CD4-positive, alpha-beta memory T cell (primary cell): ENCODE measurements at regions not wholly inside any gene's neighbourhood (a gene's known extent, or its start where the extent isn't known, plus 50 kb on each side); places are given as distances from the start of the nearest gene placed in this dataset.
"Not testable (repeated sequence)": the region's sequence is repeated elsewhere in the genome, so short reads cannot be mapped to it uniquely, and the experiment has no call there.

ENCODE experiments used
- CTCF ChIA-PET: fragments of 350-600 bp; sonication (Branson Sonifier 250); formaldehyde crosslinking; loops from one replicate; lab custom pipeline; 2021; ENCODE audit warnings: inconsistent platforms; ENCODE audit not compliant: partially characterized antibody; lab: Charles Lee
- POLR2A ChIA-PET: fragments of 350-600 bp; sonication (Branson Sonifier 250); formaldehyde crosslinking; loops from one replicate; lab custom pipeline; 2021; ENCODE audit not compliant: partially characterized antibody; lab: Charles Lee
- DNase-seq, 5 donors: peaks; one replicate each; pipeline versions ENCODE4 v3.0.0 to v3.0.0-alpha.2; 2020 to 2022; ENCODE audit warnings: mixed read lengths in 1 of 5
- H3K27ac ChIP-seq: one replicate; pipeline ENCODE4 v1.7.0; 2013; ENCODE audit warnings: low read depth, low read length
- H3K27me3 ChIP-seq: 2 replicates; pipeline ENCODE4 v1.7.0; 2013; ENCODE audit warnings: mild to moderate bottlenecking, low read length, moderate library complexity; ENCODE audit not compliant: insufficient read depth
- H3K36me3 ChIP-seq: 2 replicates; pipeline ENCODE4 v1.7.0; 2013; ENCODE audit warnings: mild to moderate bottlenecking, low read length, moderate library complexity; ENCODE audit not compliant: insufficient read depth
- H3K4me1 ChIP-seq: 2 replicates; pipeline ENCODE4 v1.7.0; 2013; ENCODE audit warnings: mild to moderate bottlenecking, low read length, moderate library complexity; ENCODE audit not compliant: insufficient read depth
- H3K4me3 ChIP-seq, 2 donors: one replicate each; pipeline ENCODE4 v1.7.0; 2013; ENCODE audit warnings: low read length in 2 of 2, mild to moderate bottlenecking in 1 of 2
- H3K9me3 ChIP-seq, 2 donors: one replicate each; pipeline ENCODE4 v1.7.0; 2013; ENCODE audit warnings: low read length in 2 of 2, control low read depth in 1 of 2; ENCODE audit not compliant: control insufficient read depth in 1 of 2
- H3K27ac Mint-ChIP-seq, 7 donors: one replicate each; pipeline ENCODE4 v1.8.0; 2020 to 2021; ENCODE audit warnings: mixed read lengths in 7 of 7, mild to moderate bottlenecking in 6 of 7, inconsistent platforms in 3 of 7, moderate library complexity in 3 of 7
- H3K27me3 Mint-ChIP-seq, 2 donors: one replicate each; pipeline ENCODE4 v1.8.0; 2020 to 2021; ENCODE audit warnings: mixed read lengths in 2 of 2
- H3K36me3 Mint-ChIP-seq, 2 donors: one replicate each; pipeline ENCODE4 v1.8.0; 2020 to 2021; ENCODE audit warnings: mixed read lengths in 2 of 2, inconsistent platforms in 1 of 2, mild to moderate bottlenecking in 1 of 2
- H3K4me1 Mint-ChIP-seq, 4 donors: one replicate each; pipeline ENCODE4 v1.8.0; 2020 to 2021; ENCODE audit warnings: mixed read lengths in 4 of 4, mild to moderate bottlenecking in 1 of 4
- H3K4me3 Mint-ChIP-seq, 8 donors: one replicate each; pipeline ENCODE4 v1.8.0; 2020 to 2021; ENCODE audit warnings: mixed read lengths in 8 of 8, mild to moderate bottlenecking in 7 of 8, moderate library complexity in 6 of 8, inconsistent platforms in 3 of 8
- H3K9me3 Mint-ChIP-seq, 8 donors: one replicate each; pipeline ENCODE4 v1.8.0; 2020 to 2021; ENCODE audit warnings: mixed read lengths in 8 of 8, mild to moderate bottlenecking in 5 of 8, inconsistent platforms in 3 of 8, moderate library complexity in 1 of 8
- intact Hi-C: fragments of 100-400 bp; cut with micrococcal nuclease; formaldehyde crosslinking; loops from one replicate; pipeline ENCODE4 v1.15.1; 2023

DNA sequence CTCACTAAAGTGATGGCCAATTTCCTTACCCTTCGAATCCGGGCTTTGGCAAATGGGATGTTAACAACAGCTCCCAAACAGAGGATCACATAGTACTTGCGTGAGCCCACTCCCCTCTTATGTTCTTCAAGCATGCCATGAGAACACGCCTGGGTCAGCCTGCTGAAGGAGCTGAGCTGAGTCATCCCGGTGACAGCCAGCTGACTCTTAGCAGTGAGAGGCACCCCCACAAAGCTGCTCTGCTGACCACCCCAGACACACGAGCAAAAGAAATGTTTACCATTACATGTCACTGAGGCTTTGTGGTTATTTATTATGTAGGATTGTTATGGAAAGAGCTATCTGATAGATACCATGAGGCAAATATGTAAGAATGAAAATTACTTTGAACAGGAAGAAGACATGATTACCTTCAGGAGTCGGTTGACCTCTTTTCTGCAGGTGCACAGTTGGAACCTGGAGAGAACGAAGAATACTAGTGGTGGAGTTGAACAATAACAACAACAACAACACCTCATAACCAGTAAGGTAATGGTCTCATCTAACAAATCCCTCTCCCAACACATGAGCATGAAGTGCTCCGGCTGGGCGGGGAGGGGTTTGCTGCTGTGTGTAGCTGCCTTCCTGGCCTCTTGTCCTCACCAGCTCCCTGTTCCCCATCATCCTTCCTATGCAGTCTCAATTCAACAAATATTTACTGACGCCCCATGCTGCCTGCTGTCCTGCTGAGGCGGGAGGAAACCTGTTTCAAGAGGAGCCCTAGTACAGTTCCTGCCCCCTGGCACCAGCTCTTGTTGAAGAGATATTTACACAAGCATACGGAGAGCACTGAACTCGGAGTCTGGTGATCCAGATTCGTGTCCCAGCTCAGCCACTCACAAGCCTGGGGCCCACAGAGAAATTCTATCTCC, 69.4 kb upstream of the LHFPL2 start:
- Mint-ChIP-seq H3K4me3 (no peak overlapping the region), H3K27ac (no peak overlapping the region), H3K9me3 (peaks cover 0 to 3% (median 0%) of the 10 kb centered on the region in 8 donors), H3K36me3 (no peaks in the 10 kb centered on the region), H3K4me1 (no peaks in the 10 kb centered on the region), H3K27me3 (peaks cover 0 to 8% of the 10 kb centered on the region in 2 donors)
- no peaks in the 10 kb centered on the region for H3K4me1 ChIP-seq
- CTCF ChIA-PET = no interaction called here
- no peaks in the 10 kb centered on the region for H3K9me3 ChIP-seq
- POLR2A ChIA-PET = no interaction called here
- no peak overlapping the region for H3K27ac ChIP-seq
- H3K4me3 ChIP-seq = no peak overlapping the region
- H3K36me3 ChIP-seq = no peaks in the 10 kb centered on the region
- no peaks in the 10 kb centered on the region for H3K27me3 ChIP-seq
- intact Hi-C loops = no loop called here
- DNase-seq = no peak

DNA sequence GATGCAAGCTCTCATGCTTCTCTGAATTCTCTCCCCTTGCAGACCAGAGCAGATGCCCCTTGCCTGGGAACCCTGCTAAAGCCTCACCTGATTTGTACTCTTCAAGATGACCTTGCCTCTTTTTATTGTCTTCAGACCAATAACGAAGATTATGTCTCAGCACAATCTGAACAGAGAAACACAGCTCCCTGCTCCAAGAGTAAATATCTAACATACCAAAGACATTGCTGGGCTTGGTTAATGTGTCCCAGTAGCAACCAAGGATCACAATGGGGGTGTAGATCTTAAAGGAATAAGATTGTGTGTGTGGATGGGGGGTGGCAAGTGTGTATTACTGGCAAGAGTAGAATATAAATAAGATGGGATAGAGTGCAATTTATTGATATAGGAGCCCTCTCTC, 67.6 kb upstream of the LHFPL2 start:
- Histone ChIP-seq H3K36me3 (no peaks in the 10 kb centered on the region), H3K9me3 (no peaks in the 10 kb centered on the region), H3K27me3 (no peaks in the 10 kb centered on the region), H3K4me3 (no peak overlapping the region), H3K4me1 (no peaks in the 10 kb centered on the region), H3K27ac (no peak overlapping the region)
- ChIA-PET POLR2A (no interaction called here), CTCF (no interaction called here)
- Mint-ChIP-seq H3K36me3 (no peaks in the 10 kb centered on the region), H3K4me3 (no peak overlapping the region), H3K9me3 (peaks cover 0 to 3% (median 0%) of the 10 kb centered on the region in 8 donors), H3K27ac (no peak overlapping the region), H3K4me1 (no peaks in the 10 kb centered on the region), H3K27me3 (peaks cover 3 to 10% of the 10 kb centered on the region in 2 donors)
- DNase-seq = no peak
- intact Hi-C loops = no loop called here

DNA sequence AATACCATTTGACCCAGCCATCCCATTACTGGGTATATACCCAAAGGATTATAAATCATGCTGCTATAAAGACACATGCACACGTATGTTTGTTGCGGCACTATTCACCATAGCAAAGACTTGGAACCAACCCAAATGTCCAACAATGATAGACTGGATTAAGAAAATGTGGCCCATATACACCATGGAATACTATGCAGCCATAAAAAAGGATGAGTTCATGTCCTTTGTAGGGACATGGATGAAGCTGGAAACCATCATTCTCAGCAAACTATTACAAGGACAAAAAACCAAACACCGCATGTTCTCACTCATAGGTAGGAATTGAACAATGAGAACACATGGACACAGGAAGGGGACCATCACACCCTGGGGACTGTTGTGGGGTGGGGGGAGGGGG, 66.8 kb upstream of the LHFPL2 start:
- DNase-seq, POLR2A ChIA-PET, H3K4me1 ChIP-seq, H3K36me3 ChIP-seq, H3K27me3 ChIP-seq, H3K4me3 Mint-ChIP-seq, intact Hi-C loops, H3K9me3 ChIP-seq, H3K9me3 Mint-ChIP-seq, H3K4me3 ChIP-seq, H3K27ac ChIP-seq, CTCF ChIA-PET, H3K4me1 Mint-ChIP-seq, H3K27ac Mint-ChIP-seq, H3K36me3 Mint-ChIP-seq: not testable (repeated sequence)
- peaks cover 3 to 13% of the 10 kb centered on the region in 2 donors for H3K27me3 Mint-ChIP-seq

DNA sequence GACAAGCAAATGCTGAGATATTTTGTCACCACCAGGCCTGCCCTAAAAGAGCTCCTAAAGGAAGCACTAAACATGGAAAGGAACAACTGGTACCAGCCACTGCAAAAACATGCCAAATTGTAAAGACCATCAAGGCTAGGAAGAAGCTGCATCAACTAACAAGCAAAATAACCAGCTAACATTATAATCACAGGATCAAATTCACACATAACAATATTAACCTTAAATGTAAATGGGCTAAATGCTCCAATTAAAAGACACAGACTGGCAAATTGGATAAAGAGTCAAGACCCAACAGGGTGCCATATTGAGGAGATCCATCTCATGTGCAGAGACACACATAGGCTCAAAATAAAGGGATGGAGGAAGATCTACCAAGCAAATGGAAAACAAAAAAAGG, 63.1 kb upstream of the LHFPL2 start:
- H3K4me1 Mint-ChIP-seq, H3K4me3 Mint-ChIP-seq, H3K9me3 Mint-ChIP-seq, POLR2A ChIA-PET, H3K4me3 ChIP-seq, H3K27me3 Mint-ChIP-seq, H3K36me3 ChIP-seq, H3K36me3 Mint-ChIP-seq, CTCF ChIA-PET, DNase-seq, H3K9me3 ChIP-seq, H3K27me3 ChIP-seq, H3K27ac ChIP-seq, H3K27ac Mint-ChIP-seq, intact Hi-C loops, H3K4me1 ChIP-seq: not testable (repeated sequence)

DNA sequence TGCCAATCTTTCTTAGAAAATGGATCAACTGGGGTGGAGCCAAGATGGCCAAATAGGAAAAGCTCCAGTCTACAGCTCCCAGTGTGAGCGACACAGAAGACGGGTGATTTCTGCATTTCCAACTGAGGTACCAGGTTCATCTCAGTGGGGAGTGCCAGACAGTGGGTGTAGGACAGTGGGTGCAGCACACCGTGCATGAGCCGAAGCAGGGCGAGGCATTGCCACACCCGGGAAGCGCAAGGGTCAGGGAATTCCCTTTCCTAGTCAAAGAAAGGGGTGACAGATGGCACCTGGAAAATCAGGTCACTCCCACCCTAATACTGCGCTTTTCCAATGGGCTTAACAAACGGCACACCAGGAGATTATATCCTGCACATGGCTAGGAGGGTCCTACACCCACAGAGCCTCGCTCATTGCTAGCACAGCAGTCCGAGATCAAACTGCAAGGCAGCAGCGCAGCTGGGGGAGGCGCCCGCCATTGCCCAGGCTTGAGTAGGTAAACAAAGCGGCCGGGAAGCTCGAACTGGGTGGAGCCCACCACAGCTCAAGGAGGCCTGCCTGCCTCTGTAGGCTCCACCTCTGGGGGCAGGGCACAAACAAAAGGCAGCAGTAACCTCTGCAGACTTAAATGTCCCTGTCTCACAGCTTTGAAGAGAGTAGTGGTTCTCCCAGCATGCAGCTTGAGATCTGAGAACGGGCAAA, 61.3 kb upstream of the LHFPL2 start:
- CTCF ChIA-PET = not testable (repeated sequence)

DNA sequence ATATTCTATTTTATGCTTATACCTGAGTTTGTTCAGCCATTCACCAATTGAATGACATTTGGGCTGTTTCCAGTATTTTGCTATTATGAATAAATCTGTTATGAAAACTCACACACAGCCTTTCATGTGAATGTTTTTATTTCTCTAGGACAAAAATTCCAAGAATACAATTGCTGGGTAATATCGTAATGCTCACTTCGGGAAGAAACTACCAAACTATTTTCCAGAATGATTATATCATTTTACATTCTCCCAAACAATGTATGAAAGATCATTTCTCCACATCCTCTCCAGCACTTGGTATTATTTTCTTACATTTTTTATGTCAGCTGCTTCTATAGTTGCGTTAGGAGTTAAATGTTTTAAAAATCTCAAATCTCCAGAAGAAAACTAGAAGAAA, 58.3 kb upstream of the LHFPL2 start:
- Mint-ChIP-seq H3K4me3 (no peak overlapping the region), H3K27me3 (peaks cover 5 to 8% of the 10 kb centered on the region in 2 donors), H3K9me3 (peaks cover 0 to 7% (median 0%) of the 10 kb centered on the region in 8 donors), H3K36me3 (no peaks in the 10 kb centered on the region), H3K4me1 (no peaks in the 10 kb centered on the region), H3K27ac (no peak overlapping the region)
- H3K27me3 ChIP-seq = no peaks in the 10 kb centered on the region
- no peak overlapping the region for H3K27ac ChIP-seq
- H3K4me1 ChIP-seq = no peaks in the 10 kb centered on the region
- DNase-seq = no peak
- ChIA-PET CTCF (no interaction called here), POLR2A (no interaction called here)
- no peaks in the 10 kb centered on the region for H3K9me3 ChIP-seq
- intact Hi-C loops = no loop called here
- H3K36me3 ChIP-seq = no peaks in the 10 kb centered on the region
- H3K4me3 ChIP-seq = no peak overlapping the region

More for the DNA sequence above, 61.3 kb upstream of the LHFPL2 start:
- H3K27ac ChIP-seq, H3K4me3 Mint-ChIP-seq, POLR2A ChIA-PET, H3K4me3 ChIP-seq, H3K36me3 Mint-ChIP-seq, H3K9me3 ChIP-seq, H3K36me3 ChIP-seq, DNase-seq, H3K4me1 ChIP-seq, H3K9me3 Mint-ChIP-seq, H3K27ac Mint-ChIP-seq, H3K4me1 Mint-ChIP-seq, H3K27me3 ChIP-seq, intact Hi-C loops, H3K27me3 Mint-ChIP-seq: not testable (repeated sequence)

DNA sequence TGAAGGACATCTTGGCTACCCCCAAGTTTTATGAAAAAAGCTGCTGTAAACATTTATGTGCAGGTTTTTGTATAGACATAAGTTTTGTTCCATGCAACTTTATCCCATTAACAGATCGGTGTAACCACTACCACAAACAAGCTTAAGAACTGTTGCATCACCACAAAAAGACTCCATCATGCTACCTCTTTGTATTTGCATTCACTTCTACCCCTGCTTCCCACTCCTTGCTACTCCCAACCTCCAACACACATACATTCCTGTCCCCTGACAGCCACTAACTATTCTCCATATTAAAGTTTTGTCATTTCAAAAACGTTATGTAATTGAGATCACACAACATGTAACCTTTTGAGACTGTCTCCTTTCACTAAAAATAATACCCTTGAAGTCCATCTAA, 57.8 kb upstream of the LHFPL2 start:
- intact Hi-C loops = no loop called here
- no peaks in the 10 kb centered on the region for H3K36me3 Mint-ChIP-seq
- Histone ChIP-seq H3K9me3 (no peaks in the 10 kb centered on the region), H3K27me3 (no peaks in the 10 kb centered on the region), H3K36me3 (no peaks in the 10 kb centered on the region), H3K4me1 (no peaks in the 10 kb centered on the region), H3K4me3 (no peak overlapping the region), H3K27ac (no peak overlapping the region)
- ChIA-PET POLR2A (no interaction called here), CTCF (no interaction called here)
- no peak overlapping the region for H3K27ac Mint-ChIP-seq
- DNase-seq = no peak
- no peaks in the 10 kb centered on the region for H3K4me1 Mint-ChIP-seq
- H3K27me3 Mint-ChIP-seq = peaks cover 5 to 8% of the 10 kb centered on the region in 2 donors
- H3K4me3 Mint-ChIP-seq = no peak overlapping the region
- peaks cover 0 to 8% (median 0%) of the 10 kb centered on the region in 8 donors for H3K9me3 Mint-ChIP-seq
